ENCODE measurements at regions not wholly inside any gene's neighbourhood (a gene's known extent, or its start where the extent isn't known, plus 50 kb on each side); places are given as distances from the start of the nearest gene placed in this dataset.
"Not testable (repeated sequence)": the region's sequence is repeated elsewhere in the genome, so short reads cannot be mapped to it uniquely, and the experiment has no call there.

DNA sequence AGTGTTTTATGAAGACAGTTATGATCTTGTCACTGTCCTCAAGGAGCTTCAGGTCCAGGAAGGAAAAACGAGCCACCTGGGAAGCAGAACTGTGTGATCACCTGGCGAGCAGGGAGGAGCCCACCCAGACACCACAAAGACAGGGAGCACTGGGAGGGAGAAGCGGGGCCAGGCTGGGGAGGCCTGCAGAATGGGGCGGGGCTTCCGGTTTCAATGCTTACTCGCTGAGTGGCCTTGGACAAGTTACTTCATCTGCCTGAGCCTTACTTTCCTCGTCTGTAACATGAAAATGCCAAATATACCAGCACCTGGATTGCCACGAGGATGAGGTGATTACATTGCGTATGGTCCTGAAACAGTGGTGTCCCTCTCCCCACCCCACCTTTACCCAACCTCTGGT, 227.5 kb downstream of the ANKRD30B start:
- no peak for FAIRE-seq
- TF ChIP-seq CTCF (IDR thresholded peaks at IDR 0.05; ENCODE audit: insufficient read depth, missing control alignments), result no peak
- DNase-seq (ENCODE audit: insufficient read length, low spot score), result no peak

GRCh38 chr18:14976736-14977430, 228.9 kb downstream of the ANKRD30B start:
- FAIRE-seq (no peak), DNase-seq (ENCODE audit: insufficient read length, low spot score) (no peak)
- TF ChIP-seq CTCF (IDR thresholded peaks at IDR 0.05; ENCODE audit: insufficient read depth, missing control alignments), result no peak

- FAIRE-seq (no peak), DNase-seq (ENCODE audit: insufficient read length, low spot score) (no peak)
- no peak for TF ChIP-seq CTCF (IDR thresholded peaks at IDR 0.05; ENCODE audit: insufficient read depth, missing control alignments)
Measured at GRCh38 chr18:14978191-14978590, 230.2 kb downstream of the ANKRD30B start.

DNA sequence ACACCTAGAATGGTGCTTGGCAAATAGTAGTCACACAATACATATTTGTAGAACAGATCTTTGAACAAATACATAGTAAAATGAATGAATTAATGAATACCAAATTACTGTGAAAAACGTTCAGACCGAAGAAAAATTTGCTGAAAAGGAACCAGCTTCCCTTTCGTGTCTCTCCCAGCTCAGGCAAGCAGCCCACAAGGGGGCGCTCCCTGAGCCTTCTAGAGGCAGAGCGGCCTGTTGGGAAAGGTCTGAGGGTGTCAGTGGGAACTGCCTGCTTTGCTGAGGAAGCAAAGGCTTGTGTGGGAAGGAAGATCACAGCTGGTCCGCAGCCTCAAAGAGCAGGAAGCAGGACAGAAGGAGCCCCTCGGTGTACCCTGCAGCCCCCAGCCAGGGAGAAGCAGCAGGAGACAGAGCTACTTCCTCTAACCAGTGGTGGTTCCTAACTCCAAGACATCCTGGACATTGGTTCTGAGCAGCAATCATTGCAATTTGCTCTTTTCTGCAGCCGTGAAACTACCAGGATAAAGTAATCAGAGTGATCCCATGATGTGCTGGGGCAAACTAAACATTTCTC, 231.1 kb downstream of the ANKRD30B start:
- DNase-seq (ENCODE audit: insufficient read length, low spot score) (peak; percentile 23), FAIRE-seq (no peak)
- TF ChIP-seq CTCF (IDR thresholded peaks at IDR 0.05; ENCODE audit: insufficient read depth, missing control alignments), result peak; percentile 35

- DNase-seq (ENCODE audit: insufficient read length, low spot score) (no peak), FAIRE-seq (no peak)
- no peak for TF ChIP-seq CTCF (IDR thresholded peaks at IDR 0.05; ENCODE audit: insufficient read depth, missing control alignments)
Measured at GRCh38 chr18:14979875-14980274, 231.9 kb downstream of the ANKRD30B start.

DNA sequence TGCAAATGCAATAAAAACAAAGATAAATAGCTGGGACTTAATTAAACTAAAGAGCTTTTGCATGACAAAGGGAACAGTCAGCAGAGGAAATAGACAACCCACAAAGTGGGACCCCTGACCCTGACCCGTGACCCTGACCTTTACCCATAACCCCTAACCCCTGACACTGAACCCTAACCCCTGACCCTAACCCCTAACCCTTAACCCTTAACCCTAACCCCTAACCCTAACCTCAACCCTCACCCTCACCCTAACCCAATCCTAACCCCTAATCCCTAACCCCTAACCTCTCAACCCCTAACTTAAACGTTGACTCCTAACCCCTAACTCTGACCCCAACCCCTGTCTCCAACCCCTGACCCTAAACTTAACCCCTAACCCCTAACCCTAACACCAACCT, 236.6 kb downstream of the ANKRD30B start:
- FAIRE-seq; DNase-seq (ENCODE audit: insufficient read length, low spot score): not testable (repeated sequence)

DNA sequence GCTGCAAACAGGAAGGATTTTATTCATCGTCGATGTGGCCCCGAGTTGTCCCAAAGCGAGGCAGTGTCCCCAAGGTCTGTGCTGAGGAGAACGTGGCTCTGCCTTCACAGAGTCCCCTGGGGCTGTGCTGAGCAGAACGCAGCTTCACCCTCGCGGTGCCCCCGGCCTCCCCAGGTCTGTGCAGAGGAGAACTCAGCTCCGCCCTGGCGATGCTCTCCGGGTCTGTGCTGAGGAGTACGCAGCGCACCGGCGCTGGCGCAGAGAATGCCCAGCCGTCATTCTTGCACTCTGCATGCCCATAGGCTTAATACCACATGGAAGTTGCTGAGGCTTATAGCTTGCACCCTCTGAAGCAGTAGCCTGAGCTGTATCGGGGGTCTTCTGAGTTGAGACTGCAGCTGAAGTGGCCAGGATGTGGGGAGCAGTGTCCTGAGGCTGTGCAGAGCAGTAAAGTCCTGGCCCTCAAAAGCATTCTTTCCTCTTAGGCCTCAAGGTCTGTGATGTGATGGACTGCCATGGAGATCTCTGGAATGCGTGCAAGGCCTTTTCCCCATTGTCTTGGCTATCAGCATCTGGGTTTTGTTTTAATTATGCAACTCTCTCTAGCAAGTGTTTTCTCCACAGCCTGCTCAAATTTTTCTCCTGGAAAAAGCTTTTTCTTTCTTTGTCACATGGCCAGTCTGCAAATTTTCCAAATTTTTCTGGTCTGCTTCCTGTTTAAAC, 237.5 kb downstream of the ANKRD30B start:
- not testable (repeated sequence) for FAIRE-seq; DNase-seq (ENCODE audit: insufficient read length, low spot score)

DNA sequence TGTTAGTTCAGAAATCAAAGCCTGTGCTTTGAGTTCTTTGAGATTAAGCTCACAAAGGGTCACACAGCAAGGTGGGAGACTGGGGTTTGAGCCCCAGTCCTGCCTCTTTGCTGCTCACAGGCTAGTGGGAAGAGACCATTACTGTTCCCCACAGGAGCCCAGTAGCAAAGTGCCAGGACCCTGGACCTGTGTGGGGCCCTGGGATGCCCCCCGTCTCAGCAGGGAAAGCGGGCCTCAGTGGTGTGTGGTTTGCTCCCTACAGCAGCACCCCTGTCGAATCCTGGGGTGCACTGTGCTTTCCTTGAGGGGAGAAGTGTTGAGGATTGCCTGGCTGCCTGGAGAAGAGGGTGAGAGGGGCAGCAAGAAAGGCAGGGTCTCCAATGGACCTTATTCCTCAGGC, 239.4 kb downstream of the ANKRD30B start:
- DNase-seq (ENCODE audit: insufficient read length, low spot score); FAIRE-seq: not testable (repeated sequence)

- FAIRE-seq; DNase-seq (ENCODE audit: insufficient read length, low spot score): not testable (repeated sequence)
Measured at GRCh38 chr18:14987960-14988710, 240.2 kb downstream of the ANKRD30B start.

DNA sequence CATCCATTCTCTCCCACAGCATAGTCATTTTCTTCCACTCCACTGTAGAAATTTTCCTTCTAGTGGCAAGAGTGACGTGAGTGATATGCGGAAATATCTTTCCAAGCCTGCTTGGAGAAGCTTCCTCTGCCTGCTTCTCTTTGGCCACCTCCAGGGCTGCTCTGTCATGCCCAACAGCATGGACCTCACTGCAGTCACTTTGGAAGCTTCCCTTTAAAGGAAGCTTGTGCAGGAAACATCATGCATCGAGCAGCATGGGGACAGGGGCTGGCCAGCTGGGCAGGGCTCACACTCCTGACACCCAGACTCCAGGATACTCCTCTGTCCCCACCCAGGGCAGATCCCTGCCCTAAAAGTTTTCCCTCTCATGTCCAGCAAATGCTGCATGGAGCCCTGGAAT, 241.6 kb downstream of the ANKRD30B start:
- DNase-seq (ENCODE audit: insufficient read length, low spot score); FAIRE-seq: not testable (repeated sequence)

DNA sequence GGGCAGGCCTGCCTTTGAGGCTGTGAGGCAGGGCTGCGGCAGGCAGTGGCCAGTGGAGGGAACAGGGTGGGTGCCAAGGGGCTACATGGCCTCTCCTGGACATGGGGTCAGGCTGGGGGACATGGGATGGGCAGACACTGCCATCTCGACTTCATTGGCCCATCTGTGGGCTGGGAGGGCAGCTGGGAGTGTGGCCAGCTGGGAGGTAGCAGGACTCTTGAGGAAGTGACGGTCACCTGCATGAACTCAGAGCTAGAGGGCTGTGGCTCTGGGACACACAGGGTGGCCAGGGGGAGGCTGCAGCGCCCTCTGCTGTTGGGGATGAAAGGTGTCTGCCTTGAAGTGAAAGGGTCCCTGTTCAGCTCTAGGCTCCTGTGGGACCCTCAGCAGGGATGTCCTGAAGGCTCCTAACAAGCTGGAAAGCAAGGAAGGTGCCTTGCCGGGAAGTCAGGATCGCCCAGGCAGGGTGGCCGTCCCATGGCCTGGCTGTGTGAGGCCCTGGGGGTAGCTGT, 244.0 kb downstream of the ANKRD30B start:
- DNase-seq (ENCODE audit: insufficient read length, low spot score); FAIRE-seq: not testable (repeated sequence)

- not testable (repeated sequence) for FAIRE-seq; DNase-seq (ENCODE audit: insufficient read length, low spot score)
Measured at GRCh38 chr18:14992758-14993157, 244.8 kb downstream of the ANKRD30B start.

All from D721Med (cell line).